HCEC 1CT (cell line): ENCODE measurements at regions not wholly inside any gene's neighbourhood (a gene's known extent, or its start where the extent isn't known, plus 50 kb on each side); places are given as distances from the start of the nearest gene placed in this dataset.
A peak's percentile ranks its signal among the peaks of the same experiment; 100 is the strongest.
"Not testable (repeated sequence)": the region's sequence is repeated elsewhere in the genome, so short reads cannot be mapped to it uniquely, and the experiment has no call there.

Experiments used
- DNase-seq: peaks from one replicate; pipeline ENCODE4 v3.0.0-alpha.2; 2017

- not testable (repeated sequence) for DNase-seq
Observed at GRCh38 chr1:78203410-78203982, 157.7 kb downstream of the GIPC2 start.

DNA sequence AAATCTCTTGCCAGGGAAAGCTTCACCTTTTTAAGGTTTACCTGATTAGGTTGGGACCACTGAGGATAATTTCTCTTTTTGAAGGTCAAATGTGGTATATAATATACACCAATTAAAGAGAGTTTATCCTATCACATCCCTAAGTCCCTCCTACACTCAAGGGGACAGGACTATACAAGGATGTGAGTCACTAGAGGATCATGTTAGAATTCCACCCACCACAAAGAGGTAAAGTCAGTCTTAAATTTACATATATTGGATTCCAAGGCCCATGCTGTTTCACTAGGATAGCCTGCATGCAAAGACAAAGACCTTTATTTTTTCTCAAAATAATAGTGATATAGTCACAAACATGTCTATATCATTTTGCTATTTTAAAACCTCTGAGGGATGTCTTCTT, 164.4 kb downstream of the GIPC2 start:
- DNase-seq: peak; percentile 42

DNA sequence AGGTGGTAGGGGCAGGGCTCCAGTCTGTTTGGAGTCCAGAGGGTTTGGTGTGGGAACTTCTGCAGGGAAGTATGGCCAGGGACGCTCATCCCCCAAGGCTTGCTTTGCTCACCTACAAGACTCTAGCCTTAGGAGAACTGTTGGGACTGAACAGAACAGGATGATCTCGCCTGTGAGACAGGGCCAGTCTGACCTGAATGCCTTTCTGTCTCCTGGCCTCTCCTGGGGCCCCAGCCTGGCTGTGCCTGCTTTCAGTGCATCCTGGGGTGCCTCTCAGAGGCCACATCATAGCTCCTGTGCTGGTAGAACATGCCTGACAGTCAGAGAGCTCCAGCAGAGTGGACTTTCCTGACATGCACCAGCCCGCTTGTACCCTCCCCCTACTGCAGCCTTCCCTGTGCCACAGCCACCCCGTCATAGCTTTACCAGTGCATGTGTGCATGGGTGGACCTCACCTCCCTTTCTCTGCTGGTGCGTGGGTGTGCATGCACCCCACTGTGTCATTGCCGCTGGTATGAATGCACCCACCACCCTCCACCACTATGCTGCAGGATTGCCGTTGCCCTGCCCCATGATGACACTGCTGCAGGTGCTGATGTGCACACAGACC, 165.8 kb downstream of the GIPC2 start:
- no peak for DNase-seq

GRCh38 chr1:78214334-78214733, 168.6 kb downstream of the GIPC2 start:
- DNase-seq: no peak

GRCh38 chr1:78222225-78222959, 176.6 kb downstream of the GIPC2 start:
- DNase-seq: peak; percentile 33

GRCh38 chr1:78222960-78223358, 177.2 kb downstream of the GIPC2 start:
- no peak for DNase-seq

DNA sequence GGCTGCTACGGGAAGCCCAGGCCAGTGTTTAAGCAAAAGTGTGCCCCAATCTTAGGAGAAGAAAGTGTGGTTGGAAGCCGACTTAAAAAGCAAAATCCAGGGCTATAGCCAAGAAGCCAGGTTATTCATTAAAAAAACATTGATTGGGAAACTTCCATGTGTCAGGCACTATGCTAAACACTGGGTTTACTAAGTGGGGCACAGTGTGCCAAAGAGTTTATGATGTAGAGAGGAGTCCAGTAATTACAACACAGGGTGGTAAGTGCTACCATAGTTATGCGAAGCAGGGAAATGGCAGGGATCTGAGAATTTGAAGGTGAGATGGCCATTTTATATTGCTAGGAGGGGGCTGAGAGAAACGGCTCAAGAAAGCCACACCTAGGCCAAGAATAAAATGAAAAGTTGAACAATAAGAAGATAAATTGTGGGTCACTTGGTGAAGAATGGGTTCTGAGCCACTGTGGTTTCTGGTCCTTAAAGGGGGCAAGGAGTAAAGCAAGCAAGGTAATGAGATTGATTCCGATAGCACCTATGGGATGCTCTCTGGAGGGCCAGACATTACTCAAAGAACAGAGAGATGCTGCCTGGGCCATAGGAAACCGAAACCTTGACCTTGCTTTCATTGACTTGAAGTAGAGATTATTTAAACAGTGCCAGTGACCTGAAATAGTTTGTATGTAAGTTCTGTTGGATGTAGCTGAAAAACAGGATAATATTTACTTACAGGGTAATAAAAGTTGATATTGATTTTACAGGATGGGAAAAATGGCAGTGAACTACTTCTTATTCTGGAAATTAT, 177.8 kb downstream of the GIPC2 start:
- peak; percentile 77 for DNase-seq

- DNase-seq: no peak
Observed at GRCh38 chr1:78224246-78224785, 178.6 kb downstream of the GIPC2 start.

DNA sequence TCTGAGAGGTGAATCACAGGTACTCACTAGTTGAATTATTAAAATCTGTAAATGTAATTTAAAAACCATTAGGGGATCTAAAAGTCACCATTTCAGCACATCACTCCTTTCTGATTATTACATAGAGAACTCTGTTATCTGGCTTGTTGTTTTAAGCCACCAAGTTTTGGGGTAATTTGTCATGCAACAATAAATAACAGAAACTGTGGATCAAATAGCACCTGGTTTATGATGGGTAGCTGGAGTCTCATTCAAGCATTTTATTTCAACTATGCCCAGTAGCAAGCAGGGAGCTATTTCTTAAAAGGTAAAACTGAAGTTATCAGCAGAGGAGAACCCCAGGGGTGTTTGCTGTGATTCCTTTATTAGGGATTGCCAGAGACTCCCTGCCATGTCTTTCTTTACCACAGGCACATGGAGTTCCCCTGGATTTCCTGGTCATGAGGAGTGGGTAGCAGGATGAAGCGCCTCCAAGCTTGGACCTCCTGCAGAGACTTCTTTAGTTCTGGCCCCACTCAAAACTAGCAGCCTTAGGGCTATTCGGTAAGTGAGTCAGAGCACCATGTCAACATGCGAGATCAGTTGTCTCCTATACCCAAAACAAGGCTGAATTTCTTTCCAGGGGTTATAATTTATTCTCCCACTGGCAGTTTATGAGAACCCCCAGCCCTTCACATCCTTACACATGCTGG, 179.2 kb downstream of the GIPC2 start:
- no peak for DNase-seq

- no peak for DNase-seq
Observed at GRCh38 chr1:78226784-78227183, 181.0 kb downstream of the GIPC2 start.

- no peak for DNase-seq
Observed at GRCh38 chr1:78227705-78228635, 182.2 kb downstream of the GIPC2 start.

DNA sequence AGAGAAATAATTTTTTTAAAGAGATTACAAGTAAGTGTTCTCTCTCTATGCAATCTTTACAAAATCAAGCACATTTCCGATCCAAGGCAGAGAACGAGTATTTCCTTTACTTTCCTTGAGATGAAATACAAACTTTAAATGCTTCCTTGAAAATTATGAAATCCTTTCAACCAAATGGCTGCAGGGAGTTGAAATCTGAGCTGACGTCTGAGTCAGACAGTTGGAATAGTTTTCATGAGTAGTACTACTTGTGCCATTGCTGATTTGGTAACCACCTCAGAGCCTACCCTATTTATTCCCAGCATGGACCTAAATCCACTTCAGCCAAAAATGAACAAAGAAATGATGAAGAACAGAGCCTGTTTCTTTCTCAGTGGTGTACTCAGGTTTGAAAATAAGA, 183.6 kb downstream of the GIPC2 start:
- DNase-seq: peak; percentile 89

GRCh38 chr1:78231477-78231876, 185.7 kb downstream of the GIPC2 start:
- no peak for DNase-seq

DNA sequence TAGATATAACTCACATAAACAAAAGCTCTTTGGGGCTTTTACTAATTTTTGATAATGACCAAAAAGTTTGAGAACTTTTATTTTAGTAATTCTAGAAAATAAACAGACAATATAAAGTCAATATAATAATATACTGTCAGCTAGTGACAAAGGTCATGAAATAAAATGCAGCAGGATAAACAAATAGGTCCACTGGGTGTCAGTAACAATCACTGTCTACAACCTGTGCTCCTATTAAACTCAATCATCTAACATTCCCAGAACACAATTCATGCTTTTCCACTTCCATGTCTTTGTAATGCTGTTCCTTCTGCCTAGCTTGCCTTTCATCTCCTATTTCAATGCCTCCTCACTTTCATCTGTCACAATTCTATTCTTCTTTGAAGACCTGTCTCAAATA, 186.1 kb downstream of the GIPC2 start:
- DNase-seq: no peak

- DNase-seq: no peak
Observed at GRCh38 chr1:78232630-78233029, 186.9 kb downstream of the GIPC2 start.

DNA sequence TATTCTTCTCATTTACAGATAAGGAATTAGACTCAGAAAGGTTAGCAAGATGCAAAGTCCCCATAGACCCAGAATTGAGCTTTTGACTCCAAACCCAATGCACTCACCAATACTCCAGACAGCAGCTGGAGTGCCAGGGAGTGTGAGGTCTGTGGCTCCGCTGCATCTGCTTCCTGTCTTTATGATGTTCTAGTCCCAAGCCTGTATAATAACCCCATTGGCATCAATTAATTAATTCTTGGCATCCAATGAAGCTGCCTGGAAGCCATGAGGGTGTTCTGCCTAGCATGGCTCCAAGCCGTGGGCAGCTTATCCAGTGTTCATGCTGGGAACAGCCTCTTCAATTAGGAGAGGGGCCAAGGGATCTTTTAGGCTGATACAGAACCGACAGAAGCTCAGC, 188.7 kb downstream of the GIPC2 start:
- no peak for DNase-seq

- peak; percentile 44 for DNase-seq
Observed at GRCh38 chr1:78236716-78237115, 190.9 kb downstream of the GIPC2 start.

DNA sequence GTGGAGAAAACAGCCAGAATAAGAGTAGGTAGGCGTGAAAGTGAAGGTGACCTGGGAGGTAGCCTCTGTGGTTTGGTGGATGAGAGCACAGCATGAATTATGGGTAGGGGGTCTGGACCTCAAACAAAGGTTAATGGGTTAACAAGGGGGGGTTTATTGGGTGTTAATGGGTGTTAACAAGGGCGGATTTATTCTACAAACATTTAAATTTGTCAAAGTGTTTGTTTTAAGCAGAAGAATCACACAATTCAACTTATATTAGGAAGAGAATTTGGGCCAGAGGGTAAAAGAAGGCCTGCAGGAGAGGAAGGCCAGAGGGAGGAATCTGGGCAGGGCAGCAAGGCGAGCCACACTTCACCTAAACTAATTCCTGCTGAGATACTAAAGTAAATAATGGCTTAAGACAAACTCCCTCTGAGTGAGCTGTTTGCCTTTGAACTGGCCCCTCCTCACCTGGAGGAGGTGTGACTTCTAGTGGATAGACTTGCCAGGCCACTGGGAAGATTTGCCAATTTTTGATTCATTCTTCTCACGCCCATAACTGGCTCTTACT, 191.7 kb downstream of the GIPC2 start:
- no peak for DNase-seq

DNA sequence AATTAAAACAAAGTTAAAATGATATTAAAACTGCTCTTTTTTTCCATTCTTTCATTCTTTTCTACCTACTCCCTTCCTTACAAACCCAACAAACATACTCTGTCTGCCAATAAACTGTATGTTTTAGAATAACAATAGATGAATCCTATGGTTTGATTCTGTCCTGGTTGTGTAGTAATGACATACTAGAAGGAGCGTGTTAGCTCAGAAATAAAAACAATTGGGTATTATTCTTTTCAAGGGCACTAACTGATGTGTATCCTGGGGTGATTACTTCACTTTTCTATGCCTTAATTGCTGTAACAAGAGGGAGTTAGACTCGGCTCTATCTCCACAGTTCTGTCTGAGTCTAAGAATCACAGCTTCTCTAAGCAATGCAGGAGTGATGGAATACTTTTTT, 194.4 kb downstream of the GIPC2 start:
- DNase-seq: no peak

DNA sequence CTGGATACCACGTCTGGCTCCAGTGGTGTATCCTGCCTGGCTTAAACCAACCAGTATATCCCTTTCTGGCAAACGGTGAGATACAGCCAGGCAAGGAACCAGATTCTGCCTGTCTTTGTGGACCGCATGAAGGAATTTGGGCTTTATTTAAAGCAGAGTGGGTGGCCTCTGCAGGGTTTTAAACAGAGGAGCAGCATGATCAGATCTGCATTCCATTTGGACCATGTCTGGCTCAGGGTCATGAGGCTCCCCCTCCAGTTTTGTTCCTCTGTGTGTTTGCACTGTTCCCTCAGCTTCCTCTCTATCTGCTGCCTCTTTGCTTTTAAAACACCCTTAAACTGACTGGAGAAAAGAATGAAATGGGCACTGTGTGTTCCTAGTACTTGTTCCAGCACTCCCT, 195.0 kb downstream of the GIPC2 start:
- no peak for DNase-seq

GRCh38 chr1:78247079-78247478, 201.3 kb downstream of the GIPC2 start:
- no peak for DNase-seq
